Stomach (tissue), 8 donors: ENCODE measurements at regions not wholly inside any gene's neighbourhood (a gene's known extent, or its start where the extent isn't known, plus 50 kb on each side); places are given as distances from the start of the nearest gene placed in this dataset.

Experiments
- DNase-seq, 2 donors: peaks; one replicate each; pipeline versions ENCODE4 v3.0.0 to v3.0.0-alpha.2; 2013 to 2019
- H3K27ac ChIP-seq, 5 donors: fragments of 200-600 bp in 4 of 5; sonication (generic) in 4 of 5; one replicate each; pipeline ENCODE4 v1.5.1; 2013 to 2019; ENCODE audit warnings: mild to moderate bottlenecking in 1 of 5, moderate library complexity in 1 of 5
- H3K27me3 ChIP-seq, 3 donors: fragments of 200-600 bp; sonication (generic); one replicate each; pipeline ENCODE4 v1.5.1; 2017 to 2019; ENCODE audit warnings: mixed run types in 1 of 3
- H3K36me3 ChIP-seq, 4 donors: fragments of 200-600 bp; sonication (generic); 1 replicate in 3 of 4; 2 replicates in 1 of 4; pipeline ENCODE4 v1.5.1; 2016 to 2019
- H3K4me1 ChIP-seq, 4 donors: fragments of 200-600 bp; sonication (generic); one replicate each; pipeline ENCODE4 v1.5.1; 2016 to 2019
- H3K4me3 ChIP-seq, 4 donors: fragments of 200-600 bp; sonication (generic) in 3 of 4; one replicate each; pipeline ENCODE4 v1.5.1; 2016 to 2019; ENCODE audit warnings: mild to moderate bottlenecking in 1 of 4
- H3K9me3 ChIP-seq, 4 donors: fragments of 200-600 bp; sonication (generic); one replicate each; pipeline ENCODE4 v1.5.1; 2016 to 2019
- EP300 ChIP-seq: sonication (generic); formaldehyde crosslinking; IDR thresholded peaks from one replicate; pipeline ENCODE4 v1.6.1; 2017; ENCODE audit warnings: antibody characterized with exemption
- POLR2A ChIP-seq, 4 donors: fragments of 450-650 bp; IDR thresholded peaks; one replicate each; pipeline ENCODE4 v1.6.1; 2016; ENCODE audit warnings: antibody characterized with exemption in 4 of 4, control low read depth in 2 of 4, mild to moderate bottlenecking in 1 of 4, moderate library complexity in 1 of 4
- POLR2AphosphoS5 ChIP-seq, 3 donors: sonication (generic); formaldehyde crosslinking; IDR thresholded peaks; one replicate each; pipeline ENCODE4 v1.6.1; 2016; ENCODE audit warnings: antibody characterized with exemption in 3 of 3
- WGBS, 5 donors: extraction: QIAGEN DNeasy Blood & Tissue Kit in 3 of 5; methylation state at CpG; one replicate each; pipeline versions ENCODE4 v1.1.5 to v1.1.7; 2013 to 2018; 5-methylcytosine and 5-hydroxymethylcytosine counted together
- intact Hi-C: fragments of 100-400 bp; cut with DNase I; formaldehyde crosslinking; loops from one replicate; pipeline ENCODE4 v1.15.1; 2023; ENCODE audit warnings: low total_unique reads
- TF ChIP-seq, protein P1 (sequence below), 7 experiments: fragments of 450-650 bp in 4 of 7; fragments of 200-600 bp in 3 of 7; sonication (generic) in 3 of 7; IDR thresholded peaks; one replicate each; pipeline ENCODE4 v1.5.1; 2016 to 2019; ENCODE audit warnings: antibody characterized with exemption in 7 of 7, control low read depth in 2 of 7, mild to moderate bottlenecking in 1 of 7
- donor health status: healthy with polysubstance abuse.
- donor health status: Bipolar disorder and iron deficiency.
- donor health status: healthy.

DNA sequence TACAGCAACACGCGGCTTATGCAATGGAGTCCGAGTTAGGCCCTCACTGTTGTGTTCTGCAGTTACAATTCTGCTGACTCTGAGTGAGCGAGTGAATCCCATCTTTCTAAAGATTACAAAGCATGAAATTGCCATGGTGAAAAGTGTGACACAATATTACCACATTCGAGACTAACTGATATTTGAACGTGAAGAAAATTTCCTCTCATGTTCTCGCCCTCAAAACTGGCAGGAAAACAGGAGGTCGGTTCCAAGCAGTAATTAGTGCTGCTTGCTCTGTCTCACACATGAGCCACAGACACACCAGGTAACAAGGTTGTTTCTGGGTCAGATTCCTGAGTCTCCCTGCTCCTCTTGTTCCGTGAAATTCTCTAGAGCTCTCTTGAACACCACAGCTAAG is 93.7 kb upstream of the RIOK3 start:
- H3K27ac ChIP-seq: peak overlapping the region in 1 of 5 donors; percentile 72
- DNase-seq: no peak
- H3K4me3 ChIP-seq: no peak overlapping the region
- peaks cover 25 to 36% (median 28%) of the 10 kb centered on the region in 4 donors for H3K4me1 ChIP-seq
- H3K27me3 ChIP-seq: no peaks in the 10 kb centered on the region
- no peaks in the 10 kb centered on the region for H3K9me3 ChIP-seq
- no peak for TF ChIP-seq EP300
- no peak for TF ChIP-seq POLR2A (IDR thresholded peaks at IDR 0.05)
- TF ChIP-seq, protein P1, sequence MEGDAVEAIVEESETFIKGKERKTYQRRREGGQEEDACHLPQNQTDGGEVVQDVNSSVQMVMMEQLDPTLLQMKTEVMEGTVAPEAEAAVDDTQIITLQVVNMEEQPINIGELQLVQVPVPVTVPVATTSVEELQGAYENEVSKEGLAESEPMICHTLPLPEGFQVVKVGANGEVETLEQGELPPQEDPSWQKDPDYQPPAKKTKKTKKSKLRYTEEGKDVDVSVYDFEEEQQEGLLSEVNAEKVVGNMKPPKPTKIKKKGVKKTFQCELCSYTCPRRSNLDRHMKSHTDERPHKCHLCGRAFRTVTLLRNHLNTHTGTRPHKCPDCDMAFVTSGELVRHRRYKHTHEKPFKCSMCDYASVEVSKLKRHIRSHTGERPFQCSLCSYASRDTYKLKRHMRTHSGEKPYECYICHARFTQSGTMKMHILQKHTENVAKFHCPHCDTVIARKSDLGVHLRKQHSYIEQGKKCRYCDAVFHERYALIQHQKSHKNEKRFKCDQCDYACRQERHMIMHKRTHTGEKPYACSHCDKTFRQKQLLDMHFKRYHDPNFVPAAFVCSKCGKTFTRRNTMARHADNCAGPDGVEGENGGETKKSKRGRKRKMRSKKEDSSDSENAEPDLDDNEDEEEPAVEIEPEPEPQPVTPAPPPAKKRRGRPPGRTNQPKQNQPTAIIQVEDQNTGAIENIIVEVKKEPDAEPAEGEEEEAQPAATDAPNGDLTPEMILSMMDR (IDR thresholded peaks at IDR 0.05): no peak
- TF ChIP-seq POLR2AphosphoS5 (IDR thresholded peaks at IDR 0.05): no peak
- no peaks in the 10 kb centered on the region for H3K36me3 ChIP-seq
- 90 to 96% (median 92%) methylated on average over 9 of the region's 9 CpGs for WGBS, 5 donors
- intact Hi-C loops: no loop called here

DNA sequence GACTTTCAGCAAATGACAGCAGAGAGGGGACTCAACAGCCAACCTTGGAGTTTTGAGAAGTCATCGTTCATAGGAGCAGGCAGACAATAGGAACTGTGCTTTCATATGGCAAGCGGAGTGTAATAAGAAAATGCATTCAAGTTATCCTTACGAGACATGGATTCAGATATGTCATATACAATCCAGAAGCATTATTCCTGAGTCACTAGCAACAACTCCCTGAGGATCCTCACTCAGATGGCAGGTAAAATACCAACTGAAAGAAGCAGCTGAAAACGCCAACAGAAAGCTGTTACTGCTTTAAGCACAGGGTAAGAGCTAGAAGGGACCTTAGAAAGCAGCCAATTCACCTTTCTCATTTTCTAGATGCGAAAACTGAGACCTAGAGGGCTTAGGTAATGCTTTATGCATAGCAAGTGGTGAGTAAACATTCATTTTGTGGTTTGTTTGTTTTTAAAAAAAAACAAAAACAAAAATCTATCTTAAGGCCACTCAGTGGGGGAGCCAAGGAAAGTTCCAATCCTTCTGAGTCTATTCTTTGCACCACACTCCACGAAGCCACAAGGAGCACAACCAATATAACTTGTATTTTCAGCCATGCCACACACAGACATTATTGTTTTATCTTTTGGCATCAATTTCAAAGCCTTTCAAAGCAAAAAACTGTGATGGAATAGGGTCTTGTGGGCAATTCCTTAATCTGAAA is 89.1 kb upstream of the RIOK3 start:
- Histone ChIP-seq H3K9me3 (no peaks in the 10 kb centered on the region), H3K4me1 (peaks cover 0 to 7% (median 2%) of the 10 kb centered on the region in 4 donors), H3K27me3 (no peaks in the 10 kb centered on the region), H3K27ac (no peak overlapping the region), H3K4me3 (no peak overlapping the region), H3K36me3 (no peaks in the 10 kb centered on the region)
- 87 to 92% (median 90%) methylated on average over 6 of the region's 6 CpGs for WGBS, 5 donors
- no peak for DNase-seq
- intact Hi-C loops: no loop called here
- TF ChIP-seq POLR2AphosphoS5 (IDR thresholded peaks at IDR 0.05): no peak
- no peak for TF ChIP-seq EP300
- TF ChIP-seq, protein P1 (IDR thresholded peaks at IDR 0.05): no peak
- TF ChIP-seq POLR2A (IDR thresholded peaks at IDR 0.05): no peak

DNA sequence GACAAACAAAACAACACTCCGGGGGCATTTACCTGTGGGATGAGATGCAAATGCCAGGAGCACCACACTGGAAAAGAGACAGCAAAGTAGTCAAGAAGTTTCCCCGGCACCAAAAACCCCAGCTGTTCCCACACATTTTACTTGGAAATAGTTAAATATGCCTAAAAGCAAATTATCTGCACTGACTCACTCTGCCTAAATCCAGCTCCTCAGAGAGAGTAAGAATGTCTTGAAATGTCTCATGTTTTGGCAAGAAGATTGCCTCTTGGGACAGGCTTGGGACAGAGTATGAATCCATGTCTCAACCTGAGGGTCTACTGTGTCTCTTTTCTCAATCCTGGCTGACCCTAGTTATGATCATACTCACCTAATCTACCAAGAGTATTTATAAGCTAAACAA is 87.5 kb upstream of the RIOK3 start:
- H3K27ac ChIP-seq: no peak overlapping the region
- 78 to 89% (median 80%) methylated on average over 2 of the region's 2 CpGs for WGBS, 5 donors
- intact Hi-C loops: no loop called here
- no peak overlapping the region for H3K4me3 ChIP-seq
- DNase-seq: peak in 1 of 2 donors; percentile 42
- H3K36me3 ChIP-seq: no peaks in the 10 kb centered on the region
- TF ChIP-seq POLR2A (IDR thresholded peaks at IDR 0.05): no peak
- no peak for TF ChIP-seq POLR2AphosphoS5 (IDR thresholded peaks at IDR 0.05)
- TF ChIP-seq EP300: no peak
- TF ChIP-seq, protein P1 (IDR thresholded peaks at IDR 0.05): no peak
- no peaks in the 10 kb centered on the region for H3K9me3 ChIP-seq
- H3K4me1 ChIP-seq: peaks cover 0 to 4% (median 1%) of the 10 kb centered on the region in 4 donors
- no peaks in the 10 kb centered on the region for H3K27me3 ChIP-seq

DNA sequence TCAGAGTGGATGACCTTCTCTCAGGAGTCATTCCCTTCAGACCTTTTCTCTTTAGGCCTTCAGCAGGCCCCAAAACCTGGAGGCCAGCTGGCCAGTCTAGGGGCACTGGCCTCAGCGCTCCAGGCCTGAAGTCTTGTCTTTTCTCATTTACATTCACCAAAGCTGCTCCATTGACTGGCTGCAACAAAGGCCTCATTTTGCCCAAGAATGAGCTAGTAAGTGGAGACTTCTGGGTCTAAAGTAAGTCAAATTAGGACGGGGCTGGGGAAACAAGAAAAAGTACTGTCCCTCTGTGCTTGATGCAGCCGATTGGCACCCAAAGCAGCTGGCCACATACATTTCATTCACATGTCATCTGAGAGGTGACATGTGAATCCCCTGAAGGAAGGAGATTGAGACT is 83.8 kb upstream of the RIOK3 start:
- intact Hi-C loops: no loop called here
- no peak for DNase-seq
- Histone ChIP-seq H3K4me1 (peaks cover 0 to 4% (median 1%) of the 10 kb centered on the region in 4 donors), H3K27ac (no peak overlapping the region), H3K36me3 (no peaks in the 10 kb centered on the region), H3K27me3 (no peaks in the 10 kb centered on the region), H3K4me3 (no peak overlapping the region), H3K9me3 (no peaks in the 10 kb centered on the region)
- no peak for TF ChIP-seq POLR2AphosphoS5 (IDR thresholded peaks at IDR 0.05)
- WGBS, 5 donors: 85 to 97% (median 94%) methylated on average over 3 of the region's 3 CpGs

DNA sequence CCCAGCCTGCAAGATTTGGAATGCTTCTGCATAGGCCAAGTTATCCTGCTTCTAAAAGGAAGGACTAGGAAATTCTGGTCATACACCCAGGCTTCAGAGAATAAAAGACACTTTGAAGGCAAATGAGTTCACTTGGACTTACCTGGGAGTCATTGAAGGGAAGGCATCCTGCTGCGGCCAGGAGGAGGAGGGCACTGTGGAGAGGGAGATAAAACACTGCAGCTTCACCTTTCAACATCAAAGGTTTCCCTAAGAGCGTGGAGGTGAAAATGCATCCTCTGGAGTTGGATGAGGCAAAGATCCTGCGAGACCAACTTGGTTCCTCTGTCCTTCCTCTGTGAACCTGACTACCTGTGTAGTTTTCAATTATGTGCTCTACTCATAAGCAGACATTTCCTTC is 79.5 kb upstream of the RIOK3 start:
- H3K36me3 ChIP-seq: no peaks in the 10 kb centered on the region
- TF ChIP-seq, protein P1 (IDR thresholded peaks at IDR 0.05): no peak
- TF ChIP-seq POLR2A (IDR thresholded peaks at IDR 0.05): no peak
- no peak for TF ChIP-seq EP300
- no peak for TF ChIP-seq POLR2AphosphoS5 (IDR thresholded peaks at IDR 0.05)
- no peaks in the 10 kb centered on the region for H3K9me3 ChIP-seq
- H3K4me1 ChIP-seq: peaks cover 0 to 19% (median 11%) of the 10 kb centered on the region in 4 donors
- no peak overlapping the region for H3K27ac ChIP-seq
- H3K27me3 ChIP-seq: no peaks in the 10 kb centered on the region
- 86 to 98% (median 93%) methylated on average over 3 of the region's 3 CpGs for WGBS, 5 donors
- DNase-seq: no peak
- intact Hi-C loops: no loop called here
- H3K4me3 ChIP-seq: no peak overlapping the region
